Hepatocyte (in vitro differentiated cells): ENCODE measurements at regions not wholly inside any gene's neighbourhood (a gene's known extent, or its start where the extent isn't known, plus 50 kb on each side); places are given as distances from the start of the nearest gene placed in this dataset.
"Not testable (repeated sequence)": the region's sequence is repeated elsewhere in the genome, so short reads cannot be mapped to it uniquely, and the experiment has no call there.

ENCODE experiments used
- DNase-seq: peaks from one replicate; pipeline ENCODE4 v3.0.0-alpha.2; 2016; ENCODE audit warnings: low spot score
- H2AFZ ChIP-seq: fragments of 200-600 bp; sonication (generic); 2 replicates; pipeline ENCODE4 v1.6.0; 2016; ENCODE audit warnings: antibody characterized with exemption, mild to moderate bottlenecking
- H3K27ac ChIP-seq: fragments of 200-600 bp; sonication (generic); 2 replicates; pipeline ENCODE4 v1.5.1; 2016; ENCODE audit warnings: mild to moderate bottlenecking
- H3K27me3 ChIP-seq: fragments of 200-600 bp; sonication (generic); 2 replicates; pipeline ENCODE4 v1.6.1; 2016
- H3K36me3 ChIP-seq: fragments of 200-600 bp; sonication (generic); replicated peaks from 2 replicates; pipeline ENCODE4 v1.5.1; 2016; ENCODE audit warnings: low read depth; ENCODE audit not compliant: insufficient read depth
- H3K4me1 ChIP-seq: fragments of 200-600 bp; sonication (generic); 2 replicates; pipeline ENCODE4 v1.5.1; 2016; ENCODE audit warnings: mild to moderate bottlenecking, moderate library complexity; ENCODE audit not compliant: insufficient read depth
- H3K4me2 ChIP-seq: fragments of 200-600 bp; sonication (generic); 2 replicates; pipeline ENCODE4 v1.6.0; 2016
- H3K4me3 ChIP-seq: fragments of 200-600 bp; sonication (generic); 2 replicates; pipeline ENCODE4 v1.5.1; 2016; ENCODE audit warnings: mild to moderate bottlenecking
- H3K79me2 ChIP-seq: fragments of 200-600 bp; sonication (generic); 2 replicates; pipeline ENCODE4 v1.6.0; 2017; ENCODE audit warnings: mild to moderate bottlenecking
- H3K9me2 ChIP-seq: fragments of 200-600 bp; sonication (generic); replicated peaks from 2 replicates; pipeline ENCODE4 v1.6.0; 2017; ENCODE audit warnings: mild to moderate bottlenecking; ENCODE audit not compliant: insufficient read depth
- H3K9me3 ChIP-seq: fragments of 200-600 bp; sonication (generic); 2 replicates; pipeline ENCODE4 v1.5.1; 2016; ENCODE audit warnings: low read depth, mild to moderate bottlenecking
- H4K20me1 ChIP-seq: fragments of 200-600 bp; sonication (generic); 2 replicates; pipeline ENCODE4 v1.6.0; 2016; ENCODE audit warnings: mild to moderate bottlenecking; ENCODE audit not compliant: insufficient read depth, poor library complexity, severe bottlenecking
- CTCF ChIP-seq: fragments of 200-600 bp; sonication (generic); IDR thresholded peaks from 2 replicates; pipeline ENCODE4 v1.5.1; 2016; ENCODE audit warnings: antibody characterized with exemption, mild to moderate bottlenecking; ENCODE audit not compliant: poor library complexity
- EZH2 ChIP-seq: fragments of 200-600 bp; sonication (generic); IDR thresholded peaks from 2 replicates; pipeline ENCODE4 v1.6.1; 2016; ENCODE audit warnings: antibody characterized with exemption, mild to moderate bottlenecking, borderline replicate concordance
- EZH2phosphoT487 ChIP-seq: fragments of 200-600 bp; sonication (generic); IDR thresholded peaks from one replicate; pipeline ENCODE4 v1.6.1; 2018; ENCODE audit warnings: antibody characterized with exemption, mild to moderate bottlenecking, low read depth, moderate library complexity; ENCODE audit not compliant: unreplicated experiment, severe bottlenecking
- WGBS: methylation state at CpG from one replicate; pipeline ENCODE4 v1.1.6; 2016; ENCODE audit warnings: low lambda C conversion rate; ENCODE audit errors: missing lambda C conversion rate; 5-methylcytosine and 5-hydroxymethylcytosine counted together

GRCh38 chr4:19191979-19192650 lies 1059.6 kb upstream of the SLIT2 start:
- Histone ChIP-seq H3K27me3 (no peaks in the 10 kb centered on the region), H2AFZ (no peak overlapping the region), H4K20me1 (no peaks in the 10 kb centered on the region), H3K4me2 (no peak overlapping the region), H3K4me3 (no peak overlapping the region), H3K9me2 (no peaks in the 10 kb centered on the region), H3K4me1 (peaks cover 24% of the 10 kb centered on the region), H3K36me3 (no peaks in the 10 kb centered on the region), H3K79me2 (no peaks in the 10 kb centered on the region), H3K9me3 (no peaks in the 10 kb centered on the region), H3K27ac (no peak overlapping the region)
- no peak for DNase-seq
- 37% methylated on average over 1 of the region's 1 CpG for WGBS
- TF ChIP-seq EZH2, result no peak
- no peak for TF ChIP-seq CTCF
- TF ChIP-seq EZH2phosphoT487, result no peak

GRCh38 chr4:19187691-19188090 lies 1064.0 kb upstream of the SLIT2 start:
- H3K27ac ChIP-seq, result peak overlapping the region; percentile 39
- no peaks in the 10 kb centered on the region for H3K9me3 ChIP-seq
- H2AFZ ChIP-seq, result peak overlapping the region; percentile 25
- H3K79me2 ChIP-seq, result no peaks in the 10 kb centered on the region
- H3K27me3 ChIP-seq, result no peaks in the 10 kb centered on the region
- no peaks in the 10 kb centered on the region for H4K20me1 ChIP-seq
- peak overlapping the region; percentile 53 for H3K4me2 ChIP-seq
- no peaks in the 10 kb centered on the region for H3K36me3 ChIP-seq
- TF ChIP-seq CTCF, result no peak
- DNase-seq, result peak; percentile 6
- no peak overlapping the region for H3K4me3 ChIP-seq
- peaks cover 12% of the 10 kb centered on the region for H3K4me1 ChIP-seq
- H3K9me2 ChIP-seq, result no peaks in the 10 kb centered on the region
- WGBS, result 41% methylated on average over 3 of the region's 3 CpGs

- peak overlapping the region; percentile 39 for H3K27ac ChIP-seq
- TF ChIP-seq EZH2phosphoT487, result no peak
- TF ChIP-seq EZH2, result no peak
- no peak for TF ChIP-seq CTCF
- no peaks in the 10 kb centered on the region for H3K36me3 ChIP-seq
- H3K9me3 ChIP-seq, result no peaks in the 10 kb centered on the region
- H3K4me1 ChIP-seq, result peaks cover 12% of the 10 kb centered on the region
- no peak overlapping the region for H2AFZ ChIP-seq
- H3K4me2 ChIP-seq, result peak overlapping the region; percentile 53
- no peaks in the 10 kb centered on the region for H4K20me1 ChIP-seq
- no peaks in the 10 kb centered on the region for H3K27me3 ChIP-seq
- DNase-seq, result peak; percentile 33
- 37% methylated on average over 2 of the region's 2 CpGs for WGBS
- no peaks in the 10 kb centered on the region for H3K79me2 ChIP-seq
- H3K4me3 ChIP-seq, result no peak overlapping the region
- no peaks in the 10 kb centered on the region for H3K9me2 ChIP-seq
Measured at GRCh38 chr4:19187096-19187495, 1064.6 kb upstream of the SLIT2 start.

- H3K4me3 ChIP-seq, H3K79me2 ChIP-seq, H3K9me2 ChIP-seq, H3K4me1 ChIP-seq, H2AFZ ChIP-seq, DNase-seq, H3K27ac ChIP-seq, H3K27me3 ChIP-seq, H3K36me3 ChIP-seq, H4K20me1 ChIP-seq, H3K9me3 ChIP-seq, H3K4me2 ChIP-seq: not testable (repeated sequence)
Measured at GRCh38 chr4:19181631-19182030, 1070.1 kb upstream of the SLIT2 start.
